ENCODE measurements at regions not wholly inside any gene's neighbourhood (a gene's known extent, or its start where the extent isn't known, plus 50 kb on each side); places are given as distances from the start of the nearest gene placed in this dataset.

DNA sequence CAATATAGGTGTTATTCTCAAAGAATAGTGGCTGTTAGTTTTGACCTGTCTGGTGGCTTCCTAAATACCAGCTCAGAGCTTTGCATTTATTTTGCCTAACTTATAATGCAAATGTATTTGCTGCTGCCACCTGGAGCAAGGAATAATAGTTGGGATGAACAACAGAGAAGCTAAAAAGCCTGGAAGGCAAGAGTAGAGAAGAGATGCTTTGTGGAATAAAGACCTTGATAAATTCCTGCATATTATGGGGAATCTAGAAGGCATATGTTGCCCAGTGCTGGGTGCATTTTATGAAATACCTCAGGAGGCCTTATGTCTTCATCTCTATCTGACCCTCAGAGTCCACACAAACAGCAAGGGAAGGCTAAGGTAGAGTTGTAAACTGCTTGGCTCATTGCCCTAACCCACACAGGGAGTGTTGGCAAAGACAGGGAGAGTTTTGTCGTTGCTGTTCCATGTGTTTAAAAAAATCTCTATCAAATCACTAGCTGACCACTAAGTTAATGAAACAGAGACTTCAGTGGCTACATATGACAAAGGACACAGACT, 53.7 kb upstream of the SCAF11 start:
- no peak for TF ChIP-seq CEBPB (IDR thresholded peaks at IDR 0.05)
- TF ChIP-seq, protein P1, sequence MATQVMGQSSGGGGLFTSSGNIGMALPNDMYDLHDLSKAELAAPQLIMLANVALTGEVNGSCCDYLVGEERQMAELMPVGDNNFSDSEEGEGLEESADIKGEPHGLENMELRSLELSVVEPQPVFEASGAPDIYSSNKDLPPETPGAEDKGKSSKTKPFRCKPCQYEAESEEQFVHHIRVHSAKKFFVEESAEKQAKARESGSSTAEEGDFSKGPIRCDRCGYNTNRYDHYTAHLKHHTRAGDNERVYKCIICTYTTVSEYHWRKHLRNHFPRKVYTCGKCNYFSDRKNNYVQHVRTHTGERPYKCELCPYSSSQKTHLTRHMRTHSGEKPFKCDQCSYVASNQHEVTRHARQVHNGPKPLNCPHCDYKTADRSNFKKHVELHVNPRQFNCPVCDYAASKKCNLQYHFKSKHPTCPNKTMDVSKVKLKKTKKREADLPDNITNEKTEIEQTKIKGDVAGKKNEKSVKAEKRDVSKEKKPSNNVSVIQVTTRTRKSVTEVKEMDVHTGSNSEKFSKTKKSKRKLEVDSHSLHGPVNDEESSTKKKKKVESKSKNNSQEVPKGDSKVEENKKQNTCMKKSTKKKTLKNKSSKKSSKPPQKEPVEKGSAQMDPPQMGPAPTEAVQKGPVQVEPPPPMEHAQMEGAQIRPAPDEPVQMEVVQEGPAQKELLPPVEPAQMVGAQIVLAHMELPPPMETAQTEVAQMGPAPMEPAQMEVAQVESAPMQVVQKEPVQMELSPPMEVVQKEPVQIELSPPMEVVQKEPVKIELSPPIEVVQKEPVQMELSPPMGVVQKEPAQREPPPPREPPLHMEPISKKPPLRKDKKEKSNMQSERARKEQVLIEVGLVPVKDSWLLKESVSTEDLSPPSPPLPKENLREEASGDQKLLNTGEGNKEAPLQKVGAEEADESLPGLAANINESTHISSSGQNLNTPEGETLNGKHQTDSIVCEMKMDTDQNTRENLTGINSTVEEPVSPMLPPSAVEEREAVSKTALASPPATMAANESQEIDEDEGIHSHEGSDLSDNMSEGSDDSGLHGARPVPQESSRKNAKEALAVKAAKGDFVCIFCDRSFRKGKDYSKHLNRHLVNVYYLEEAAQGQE (IDR thresholded peaks at IDR 0.05; ENCODE audit: low read depth), result no peak
- no peak for TF ChIP-seq FOXM1 (IDR thresholded peaks at IDR 0.05; ENCODE audit: borderline replicate concordance, low read depth)
- no peak for TF ChIP-seq RAD21 (IDR thresholded peaks at IDR 0.05; ENCODE audit: low read depth)
- TF ChIP-seq, protein P2, sequence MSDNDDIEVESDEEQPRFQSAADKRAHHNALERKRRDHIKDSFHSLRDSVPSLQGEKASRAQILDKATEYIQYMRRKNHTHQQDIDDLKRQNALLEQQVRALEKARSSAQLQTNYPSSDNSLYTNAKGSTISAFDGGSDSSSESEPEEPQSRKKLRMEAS (IDR thresholded peaks at IDR 0.05), result no peak
- no peak for TF ChIP-seq NFIC (IDR thresholded peaks at IDR 0.05)
- no peak for TF ChIP-seq ZBTB7A (IDR thresholded peaks at IDR 0.05; ENCODE audit: low read depth)
- TF ChIP-seq, protein P3, sequence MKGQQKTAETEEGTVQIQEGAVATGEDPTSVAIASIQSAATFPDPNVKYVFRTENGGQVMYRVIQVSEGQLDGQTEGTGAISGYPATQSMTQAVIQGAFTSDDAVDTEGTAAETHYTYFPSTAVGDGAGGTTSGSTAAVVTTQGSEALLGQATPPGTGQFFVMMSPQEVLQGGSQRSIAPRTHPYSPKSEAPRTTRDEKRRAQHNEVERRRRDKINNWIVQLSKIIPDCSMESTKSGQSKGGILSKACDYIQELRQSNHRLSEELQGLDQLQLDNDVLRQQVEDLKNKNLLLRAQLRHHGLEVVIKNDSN (IDR thresholded peaks at IDR 0.05), result no peak
- no peak for TF ChIP-seq YY1 (IDR thresholded peaks at IDR 0.05; ENCODE audit: low read depth)
- TF ChIP-seq TAF1 (IDR thresholded peaks at IDR 0.05; ENCODE audit: low read depth), result no peak
- no peak for TF ChIP-seq EP300 (IDR thresholded peaks at IDR 0.05; ENCODE audit: borderline replicate concordance)
- no peak for TF ChIP-seq CREB1 (IDR thresholded peaks at IDR 0.05; ENCODE audit: low read depth)
- TF ChIP-seq EGR1 (IDR thresholded peaks at IDR 0.05), result no peak
